ENCODE measurements at regions not wholly inside any gene's neighbourhood (a gene's known extent, or its start where the extent isn't known, plus 50 kb on each side); places are given as distances from the start of the nearest gene placed in this dataset.

DNA sequence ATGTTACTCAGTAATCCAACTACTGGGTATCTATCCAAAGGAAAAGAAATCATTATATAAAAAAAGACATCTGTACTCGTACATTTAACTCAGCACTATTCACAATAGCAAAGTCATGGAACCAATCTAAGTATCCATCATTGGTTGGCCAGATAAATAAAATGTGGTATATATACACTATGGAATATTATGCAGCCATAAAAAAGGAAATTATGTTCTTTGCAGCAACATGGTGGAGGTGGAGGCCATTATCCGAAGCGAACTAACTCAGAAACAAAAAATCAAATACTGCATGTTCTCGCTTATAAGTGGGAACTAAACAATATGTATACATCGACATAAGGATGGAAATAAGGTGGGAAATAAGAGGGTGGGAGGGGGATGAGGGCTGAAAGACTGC, 56.2 kb upstream of the ANTXRL start:
- TF ChIP-seq, protein P1, sequence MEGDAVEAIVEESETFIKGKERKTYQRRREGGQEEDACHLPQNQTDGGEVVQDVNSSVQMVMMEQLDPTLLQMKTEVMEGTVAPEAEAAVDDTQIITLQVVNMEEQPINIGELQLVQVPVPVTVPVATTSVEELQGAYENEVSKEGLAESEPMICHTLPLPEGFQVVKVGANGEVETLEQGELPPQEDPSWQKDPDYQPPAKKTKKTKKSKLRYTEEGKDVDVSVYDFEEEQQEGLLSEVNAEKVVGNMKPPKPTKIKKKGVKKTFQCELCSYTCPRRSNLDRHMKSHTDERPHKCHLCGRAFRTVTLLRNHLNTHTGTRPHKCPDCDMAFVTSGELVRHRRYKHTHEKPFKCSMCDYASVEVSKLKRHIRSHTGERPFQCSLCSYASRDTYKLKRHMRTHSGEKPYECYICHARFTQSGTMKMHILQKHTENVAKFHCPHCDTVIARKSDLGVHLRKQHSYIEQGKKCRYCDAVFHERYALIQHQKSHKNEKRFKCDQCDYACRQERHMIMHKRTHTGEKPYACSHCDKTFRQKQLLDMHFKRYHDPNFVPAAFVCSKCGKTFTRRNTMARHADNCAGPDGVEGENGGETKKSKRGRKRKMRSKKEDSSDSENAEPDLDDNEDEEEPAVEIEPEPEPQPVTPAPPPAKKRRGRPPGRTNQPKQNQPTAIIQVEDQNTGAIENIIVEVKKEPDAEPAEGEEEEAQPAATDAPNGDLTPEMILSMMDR (conservative IDR thresholded peaks at IDR 0.05): no peak
- TF ChIP-seq EZH2 (IDR thresholded peaks at IDR 0.05; ENCODE audit: low read depth): no peak

All from PC-9 (cell line).